ENCODE measurements at regions not wholly inside any gene's neighbourhood (a gene's known extent, or its start where the extent isn't known, plus 50 kb on each side); places are given as distances from the start of the nearest gene placed in this dataset.

DNA sequence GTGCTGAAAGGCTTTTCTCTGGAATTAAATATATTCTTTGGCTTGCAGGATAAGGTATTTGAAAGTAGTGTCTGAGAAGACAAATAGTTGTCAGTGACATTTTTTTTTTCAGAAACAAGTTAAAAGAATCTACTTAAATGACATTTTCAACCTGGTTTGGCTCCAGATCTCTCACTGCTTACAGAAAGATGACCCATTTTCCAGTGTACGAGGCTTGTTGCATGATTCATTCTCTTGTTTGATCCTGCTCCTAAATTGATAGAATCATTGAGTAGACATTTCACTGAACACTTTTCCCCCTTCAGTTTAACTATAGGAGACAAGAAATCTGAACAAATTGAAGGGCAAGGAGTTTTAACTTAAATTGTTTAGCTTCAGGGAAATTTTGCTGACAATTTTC lies 546.1 kb downstream of the ZNF608 start:
- WGBS = 22% methylated on average over 1 of the region's 1 CpG
- no peaks in the 10 kb centered on the region for H3K27me3 ChIP-seq
- DNase-seq (ENCODE audit: low spot score in 2 of 2) = no peak
- H3K27ac ChIP-seq = no peak overlapping the region
- no peak overlapping the region for H3K4me3 ChIP-seq
- H3K4me1 ChIP-seq = no peaks in the 10 kb centered on the region
- H3K36me3 ChIP-seq = no peaks in the 10 kb centered on the region
- peaks cover 5% of the 10 kb centered on the region for H3K9me3 ChIP-seq
- TF ChIP-seq POLR2AphosphoS5 (IDR thresholded peaks at IDR 0.05) (no peak), EP300 (IDR thresholded peaks at IDR 0.05) (no peak), POLR2A (IDR thresholded peaks at IDR 0.05) (no peak)
- TF ChIP-seq, protein P1, sequence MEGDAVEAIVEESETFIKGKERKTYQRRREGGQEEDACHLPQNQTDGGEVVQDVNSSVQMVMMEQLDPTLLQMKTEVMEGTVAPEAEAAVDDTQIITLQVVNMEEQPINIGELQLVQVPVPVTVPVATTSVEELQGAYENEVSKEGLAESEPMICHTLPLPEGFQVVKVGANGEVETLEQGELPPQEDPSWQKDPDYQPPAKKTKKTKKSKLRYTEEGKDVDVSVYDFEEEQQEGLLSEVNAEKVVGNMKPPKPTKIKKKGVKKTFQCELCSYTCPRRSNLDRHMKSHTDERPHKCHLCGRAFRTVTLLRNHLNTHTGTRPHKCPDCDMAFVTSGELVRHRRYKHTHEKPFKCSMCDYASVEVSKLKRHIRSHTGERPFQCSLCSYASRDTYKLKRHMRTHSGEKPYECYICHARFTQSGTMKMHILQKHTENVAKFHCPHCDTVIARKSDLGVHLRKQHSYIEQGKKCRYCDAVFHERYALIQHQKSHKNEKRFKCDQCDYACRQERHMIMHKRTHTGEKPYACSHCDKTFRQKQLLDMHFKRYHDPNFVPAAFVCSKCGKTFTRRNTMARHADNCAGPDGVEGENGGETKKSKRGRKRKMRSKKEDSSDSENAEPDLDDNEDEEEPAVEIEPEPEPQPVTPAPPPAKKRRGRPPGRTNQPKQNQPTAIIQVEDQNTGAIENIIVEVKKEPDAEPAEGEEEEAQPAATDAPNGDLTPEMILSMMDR (IDR thresholded peaks at IDR 0.05) = no peak

DNA sequence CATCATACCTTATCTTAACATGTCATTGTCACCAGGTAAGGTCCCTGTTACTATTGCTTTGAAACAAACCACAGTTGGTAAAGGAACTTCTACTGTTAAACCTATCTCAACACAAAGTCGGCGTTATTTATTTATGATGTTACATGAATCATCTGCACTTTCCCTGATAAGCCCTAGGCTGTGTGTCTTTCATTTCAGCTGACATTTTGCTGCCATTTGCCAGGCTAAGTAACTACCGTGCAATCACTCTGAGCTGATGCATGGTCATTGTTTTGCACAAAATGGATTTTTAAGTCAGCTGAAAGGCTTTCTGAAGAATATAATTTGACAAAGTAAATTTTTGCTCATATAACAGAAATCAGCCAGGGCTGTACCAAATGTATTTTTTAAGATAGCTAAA lies 546.5 kb downstream of the ZNF608 start:
- DNase-seq (ENCODE audit: low spot score in 2 of 2) = no peak
- Histone ChIP-seq H3K4me1 (no peaks in the 10 kb centered on the region), H3K27me3 (no peaks in the 10 kb centered on the region), H3K4me3 (no peak overlapping the region), H3K36me3 (no peaks in the 10 kb centered on the region), H3K27ac (no peak overlapping the region), H3K9me3 (peaks cover 5% of the 10 kb centered on the region)
- TF ChIP-seq POLR2A (IDR thresholded peaks at IDR 0.05) (no peak), EP300 (IDR thresholded peaks at IDR 0.05) (no peak), POLR2AphosphoS5 (IDR thresholded peaks at IDR 0.05) (no peak)
- TF ChIP-seq, protein P1 (IDR thresholded peaks at IDR 0.05) = no peak
- whole genome bisulfite sequencing = 60% methylated on average over 3 of the region's 3 CpGs

DNA sequence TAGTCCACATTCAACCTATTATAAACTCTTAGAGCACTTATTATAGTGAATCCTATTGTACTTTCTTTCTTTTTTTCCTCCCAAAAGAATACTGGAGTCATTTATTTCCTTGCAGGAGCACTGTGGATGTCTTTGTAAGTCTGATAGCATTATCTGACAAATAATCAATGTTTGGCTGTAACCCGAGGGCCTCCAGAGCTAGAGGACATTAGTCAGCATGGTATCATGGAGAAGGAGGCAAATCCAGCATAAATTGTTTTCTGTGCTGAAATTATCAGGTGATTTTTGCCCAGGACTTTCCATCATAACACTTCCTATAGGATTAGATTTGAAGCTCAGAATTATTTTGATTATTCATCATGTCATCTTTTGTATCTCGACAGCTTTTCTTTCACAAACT lies 551.0 kb downstream of the ZNF608 start:
- TF ChIP-seq, protein P1 (IDR thresholded peaks at IDR 0.05) = no peak
- no peak for TF ChIP-seq POLR2A (IDR thresholded peaks at IDR 0.05)
- no peak for TF ChIP-seq POLR2AphosphoS5 (IDR thresholded peaks at IDR 0.05)
- no peak for TF ChIP-seq EP300 (IDR thresholded peaks at IDR 0.05)
- DNase-seq (ENCODE audit: low spot score in 2 of 2) = no peak
- WGBS = 84% methylated on average over 2 of the region's 2 CpGs

DNA sequence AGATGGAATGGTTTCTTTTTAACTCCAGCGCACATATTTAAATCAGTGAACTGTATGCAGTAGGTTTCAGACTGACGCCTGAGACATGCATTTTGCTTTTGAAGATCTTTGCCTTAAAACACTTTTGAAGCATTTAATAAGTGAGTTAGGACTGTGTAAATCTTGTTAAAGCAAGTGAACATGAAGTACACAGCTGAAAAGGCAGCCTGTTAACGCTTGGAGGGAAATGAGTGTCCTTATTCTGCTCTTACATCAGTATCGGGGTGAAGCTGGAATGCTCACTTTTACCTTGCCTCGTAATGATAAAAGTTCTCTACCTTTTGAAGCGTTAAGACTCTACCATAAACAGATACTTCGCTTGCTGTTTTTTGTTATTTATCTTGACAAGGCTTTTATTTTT lies 552.2 kb downstream of the ZNF608 start:
- DNase-seq (ENCODE audit: low spot score in 2 of 2) = no peak
- 88% methylated on average over 7 of the region's 7 CpGs for WGBS
- H3K9me3 ChIP-seq = no peaks in the 10 kb centered on the region
- peaks cover 13% of the 10 kb centered on the region for H3K4me1 ChIP-seq
- TF ChIP-seq POLR2A (IDR thresholded peaks at IDR 0.05) = no peak
- TF ChIP-seq EP300 (IDR thresholded peaks at IDR 0.05) = no peak
- TF ChIP-seq, protein P1 (IDR thresholded peaks at IDR 0.05) = no peak
- TF ChIP-seq POLR2AphosphoS5 (IDR thresholded peaks at IDR 0.05) = no peak
- no peaks in the 10 kb centered on the region for H3K36me3 ChIP-seq
- H3K27me3 ChIP-seq = no peaks in the 10 kb centered on the region
- H3K4me3 ChIP-seq = no peak overlapping the region
- no peak overlapping the region for H3K27ac ChIP-seq

More for the DNA sequence above, 551.0 kb downstream of the ZNF608 start:
- Histone ChIP-seq H3K36me3 (no peaks in the 10 kb centered on the region), H3K27ac (no peak overlapping the region), H3K4me3 (no peak overlapping the region), H3K9me3 (no peaks in the 10 kb centered on the region), H3K27me3 (no peaks in the 10 kb centered on the region), H3K4me1 (peaks cover 13% of the 10 kb centered on the region)

DNA sequence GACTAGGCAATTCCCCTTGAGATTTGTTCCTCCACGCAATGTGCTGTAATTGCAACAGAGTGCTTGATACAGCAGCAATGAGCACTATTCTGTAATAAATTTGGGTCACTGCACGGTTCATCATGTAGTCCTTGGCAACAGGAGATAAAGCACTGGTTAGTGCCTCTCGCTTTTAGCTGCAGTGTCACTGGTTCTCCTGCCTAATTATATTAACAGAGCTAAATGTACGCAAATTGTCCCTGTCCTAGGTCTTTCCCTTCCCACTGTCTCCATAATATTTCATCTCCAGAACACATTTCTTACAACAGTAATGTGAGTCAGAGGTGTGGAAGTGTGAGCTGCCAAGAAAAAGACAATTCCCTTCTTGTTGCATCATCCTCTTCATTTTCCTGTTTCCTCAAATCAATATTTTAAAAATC lies 553.1 kb downstream of the ZNF608 start:
- peaks cover 13% of the 10 kb centered on the region for H3K4me1 ChIP-seq
- no peak for TF ChIP-seq POLR2A (IDR thresholded peaks at IDR 0.05)
- no peak for TF ChIP-seq EP300 (IDR thresholded peaks at IDR 0.05)
- H3K4me3 ChIP-seq = no peak overlapping the region
- H3K27me3 ChIP-seq = no peaks in the 10 kb centered on the region
- WGBS = 43% methylated on average over 4 of the region's 4 CpGs
- no peaks in the 10 kb centered on the region for H3K36me3 ChIP-seq
- H3K27ac ChIP-seq = no peak overlapping the region
- no peaks in the 10 kb centered on the region for H3K9me3 ChIP-seq
- no peak for DNase-seq (ENCODE audit: low spot score in 2 of 2)

DNA sequence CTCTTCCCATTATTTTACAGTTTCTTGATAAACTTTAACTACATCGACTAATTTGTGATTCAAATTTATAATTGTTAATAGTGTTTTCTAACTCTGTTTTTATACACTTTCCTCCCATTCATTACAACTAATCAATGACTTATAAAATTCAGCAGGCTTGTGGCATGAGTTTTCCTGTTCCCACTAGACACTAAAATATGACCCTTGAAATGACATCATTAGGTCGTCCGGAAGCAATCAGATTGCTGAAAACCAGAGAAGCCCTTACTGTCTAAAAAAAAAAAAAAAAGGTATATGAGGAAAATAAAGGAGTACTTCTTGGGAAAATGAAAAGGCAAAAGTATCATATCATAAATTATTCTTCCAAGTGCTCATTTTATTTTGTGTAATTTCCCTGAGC lies 553.7 kb downstream of the ZNF608 start:
- peaks cover 13% of the 10 kb centered on the region for H3K4me1 ChIP-seq
- no peak overlapping the region for H3K27ac ChIP-seq
- no peaks in the 10 kb centered on the region for H3K9me3 ChIP-seq
- no peaks in the 10 kb centered on the region for H3K27me3 ChIP-seq
- DNase-seq (ENCODE audit: low spot score in 2 of 2) = no peak
- H3K4me3 ChIP-seq = no peak overlapping the region
- TF ChIP-seq POLR2A (IDR thresholded peaks at IDR 0.05) = no peak
- TF ChIP-seq EP300 (IDR thresholded peaks at IDR 0.05) = no peak
- TF ChIP-seq, protein P1 (IDR thresholded peaks at IDR 0.05) = no peak
- no peak for TF ChIP-seq POLR2AphosphoS5 (IDR thresholded peaks at IDR 0.05)
- WGBS = 89% methylated on average over 3 of the region's 3 CpGs
- H3K36me3 ChIP-seq = no peaks in the 10 kb centered on the region
